ENCODE measurements at regions not wholly inside any gene's neighbourhood (a gene's known extent, or its start where the extent isn't known, plus 50 kb on each side); places are given as distances from the start of the nearest gene placed in this dataset.

DNA sequence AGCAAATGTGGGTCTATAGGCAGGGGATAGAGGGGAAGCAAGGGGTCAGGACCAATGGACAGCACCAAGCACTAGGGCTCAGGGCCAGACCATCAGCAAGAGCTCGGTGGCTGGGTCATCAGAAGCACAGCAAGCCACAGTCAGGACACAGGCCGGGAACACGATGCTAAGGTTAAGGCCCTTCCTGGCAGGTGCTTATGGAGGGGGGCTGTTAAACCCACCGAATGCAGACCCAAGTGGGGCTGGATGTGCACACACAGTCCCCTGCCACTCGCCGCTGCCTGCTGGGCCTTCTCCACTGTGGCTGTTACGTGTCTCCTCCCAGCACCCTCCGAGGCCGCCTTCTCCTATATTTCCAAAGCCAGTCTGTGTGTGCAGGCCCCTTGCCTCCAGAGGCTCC lies 220.1 kb downstream of the TOMM20 start:
- no peak for TF ChIP-seq CTCF (IDR thresholded peaks at IDR 0.05)
- TF ChIP-seq POLR2A (IDR thresholded peaks at IDR 0.05) = no peak
- TF ChIP-seq POLR2AphosphoS5 (IDR thresholded peaks at IDR 0.05) = no peak
- TF ChIP-seq EP300 (IDR thresholded peaks at IDR 0.05) = no peak
